ENCODE measurements at regions not wholly inside any gene's neighbourhood (a gene's known extent, or its start where the extent isn't known, plus 50 kb on each side); places are given as distances from the start of the nearest gene placed in this dataset.
A peak's percentile ranks its signal among the peaks of the same experiment; 100 is the strongest.

- Histone ChIP-seq H2BK5ac (ENCODE audit: low read length) (no peak overlapping the region), H3K4ac (ENCODE audit: low read length) (no peak overlapping the region), H4K91ac (ENCODE audit: low read depth, low read length, poor library complexity) (no peak overlapping the region), H3K4me2 (ENCODE audit: insufficient read depth, low read length, poor library complexity, severe bottlenecking) (no peak overlapping the region), H2AK5ac (ENCODE audit: low read depth, low read length) (no peak overlapping the region), H3K9me3 (replicated peaks in 1 of 2; ENCODE audit: control insufficient read depth in 2 of 2, insufficient read depth in 1 of 2, low read depth in 1 of 2, low read length in 2 of 2) (no peaks in the 10 kb centered on the region), H3K14ac (ENCODE audit: low read length) (no peak overlapping the region), H3K23ac (ENCODE audit: low read depth, low read length, poor library complexity) (no peak overlapping the region), H3K9ac (ENCODE audit: low read depth, low read length, poor library complexity) (no peak overlapping the region), H3K4me1 (ENCODE audit: control insufficient read depth in 2 of 2, insufficient read depth in 1 of 2, low read depth in 1 of 2, low read length in 2 of 2) (peaks cover 0 to 4% of the 10 kb centered on the region in 2 donors), H3K27me3 (ENCODE audit: control insufficient read depth in 3 of 3, insufficient read depth in 3 of 3, low read depth in 1 of 3, low read length in 3 of 3) (no peaks in the 10 kb centered on the region), H3K27ac (replicated peaks; ENCODE audit: low read length) (no peak overlapping the region), H3K79me1 (ENCODE audit: low read depth, low read length) (no peaks in the 10 kb centered on the region), H3K4me3 (ENCODE audit: low read length in 2 of 2) (no peak overlapping the region), H2BK12ac (ENCODE audit: low read length) (no peak overlapping the region), H2AFZ (ENCODE audit: low read length) (no peak overlapping the region), H3K36me3 (replicated peaks in 1 of 2; ENCODE audit: control insufficient read depth in 2 of 2, insufficient read depth in 2 of 2, low read length in 2 of 2) (no peaks in the 10 kb centered on the region), H2BK15ac (ENCODE audit: low read length) (no peak overlapping the region), H3K18ac (ENCODE audit: low read length) (no peak overlapping the region), H2BK120ac (ENCODE audit: low read depth, low read length) (no peak overlapping the region), H4K8ac (ENCODE audit: low read depth, low read length) (no peak overlapping the region)
- WGBS, 2 donors (ENCODE audit: extremely low coverage in 2 of 2, insufficient read length in 2 of 2, insufficient replicate concordance in 1 of 2), result no CpG with 5 or more reads among the region's 3 CpGs
- DNase-seq (ENCODE audit: low spot score), result no peak
Observed at GRCh38 chr9:89929315-89929672, 324.5 kb downstream of the GADD45G start.

- H3K27me3 ChIP-seq (ENCODE audit: control insufficient read depth in 3 of 3, insufficient read depth in 3 of 3, low read depth in 1 of 3, low read length in 3 of 3), result no peaks in the 10 kb centered on the region
- H3K18ac ChIP-seq (ENCODE audit: low read length), result no peak overlapping the region
- no peak for DNase-seq (ENCODE audit: low spot score)
- H2BK5ac ChIP-seq (ENCODE audit: low read length), result no peak overlapping the region
- no peak overlapping the region for H3K4me2 ChIP-seq (ENCODE audit: insufficient read depth, low read length, poor library complexity, severe bottlenecking)
- no CpG with 5 or more reads among the region's 9 CpGs for WGBS, 2 donors (ENCODE audit: extremely low coverage in 2 of 2, insufficient read length in 2 of 2, insufficient replicate concordance in 1 of 2)
- no peak overlapping the region for H4K91ac ChIP-seq (ENCODE audit: low read depth, low read length, poor library complexity)
- no peak overlapping the region for H3K9ac ChIP-seq (ENCODE audit: low read depth, low read length, poor library complexity)
- H2BK120ac ChIP-seq (ENCODE audit: low read depth, low read length), result no peak overlapping the region
- H3K4me1 ChIP-seq (ENCODE audit: control insufficient read depth in 2 of 2, insufficient read depth in 1 of 2, low read depth in 1 of 2, low read length in 2 of 2), result peaks cover 0 to 4% of the 10 kb centered on the region in 2 donors
- H3K23ac ChIP-seq (ENCODE audit: low read depth, low read length, poor library complexity), result no peak overlapping the region
- no peaks in the 10 kb centered on the region for H3K79me1 ChIP-seq (ENCODE audit: low read depth, low read length)
- H2BK12ac ChIP-seq (ENCODE audit: low read length), result no peak overlapping the region
- H3K36me3 ChIP-seq (replicated peaks in 1 of 2; ENCODE audit: control insufficient read depth in 2 of 2, insufficient read depth in 2 of 2, low read length in 2 of 2), result no peaks in the 10 kb centered on the region
- H3K4me3 ChIP-seq (ENCODE audit: low read length in 2 of 2), result no peak overlapping the region
- no peak overlapping the region for H2BK15ac ChIP-seq (ENCODE audit: low read length)
- no peak overlapping the region for H3K14ac ChIP-seq (ENCODE audit: low read length)
- H3K4ac ChIP-seq (ENCODE audit: low read length), result no peak overlapping the region
- no peak overlapping the region for H4K8ac ChIP-seq (ENCODE audit: low read depth, low read length)
- H2AK5ac ChIP-seq (ENCODE audit: low read depth, low read length), result no peak overlapping the region
- H3K9me3 ChIP-seq (replicated peaks in 1 of 2; ENCODE audit: control insufficient read depth in 2 of 2, insufficient read depth in 1 of 2, low read depth in 1 of 2, low read length in 2 of 2), result no peaks in the 10 kb centered on the region
- H3K27ac ChIP-seq (replicated peaks; ENCODE audit: low read length), result no peak overlapping the region
- peak overlapping the region; percentile 75 for H2AFZ ChIP-seq (ENCODE audit: low read length)
Observed at GRCh38 chr9:89929673-89930480, 325.1 kb downstream of the GADD45G start.

GRCh38 chr9:89933578-89933977 lies 328.8 kb downstream of the GADD45G start:
- H2BK120ac ChIP-seq (ENCODE audit: low read depth, low read length), result no peak overlapping the region
- peaks cover 2 to 4% of the 10 kb centered on the region in 2 donors for H3K4me1 ChIP-seq (ENCODE audit: control insufficient read depth in 2 of 2, insufficient read depth in 1 of 2, low read depth in 1 of 2, low read length in 2 of 2)
- H2BK12ac ChIP-seq (ENCODE audit: low read length), result no peak overlapping the region
- H4K8ac ChIP-seq (ENCODE audit: low read depth, low read length), result no peak overlapping the region
- WGBS, 2 donors (ENCODE audit: extremely low coverage in 2 of 2, insufficient read length in 2 of 2, insufficient replicate concordance in 1 of 2), result no CpG with 5 or more reads among the region's 4 CpGs
- no peaks in the 10 kb centered on the region for H3K36me3 ChIP-seq (replicated peaks in 1 of 2; ENCODE audit: control insufficient read depth in 2 of 2, insufficient read depth in 2 of 2, low read length in 2 of 2)
- no peak overlapping the region for H2BK5ac ChIP-seq (ENCODE audit: low read length)
- no peak overlapping the region for H3K4me3 ChIP-seq (ENCODE audit: low read length in 2 of 2)
- no peak overlapping the region for H3K9ac ChIP-seq (ENCODE audit: low read depth, low read length, poor library complexity)
- H3K14ac ChIP-seq (ENCODE audit: low read length), result no peak overlapping the region
- H3K79me1 ChIP-seq (ENCODE audit: low read depth, low read length), result no peaks in the 10 kb centered on the region
- H3K23ac ChIP-seq (ENCODE audit: low read depth, low read length, poor library complexity), result no peak overlapping the region
- H3K4me2 ChIP-seq (ENCODE audit: insufficient read depth, low read length, poor library complexity, severe bottlenecking), result no peak overlapping the region
- no peak overlapping the region for H2BK15ac ChIP-seq (ENCODE audit: low read length)
- H3K9me3 ChIP-seq (replicated peaks in 1 of 2; ENCODE audit: control insufficient read depth in 2 of 2, insufficient read depth in 1 of 2, low read depth in 1 of 2, low read length in 2 of 2), result no peaks in the 10 kb centered on the region
- no peak overlapping the region for H3K27ac ChIP-seq (replicated peaks; ENCODE audit: low read length)
- no peak overlapping the region for H4K91ac ChIP-seq (ENCODE audit: low read depth, low read length, poor library complexity)
- H3K4ac ChIP-seq (ENCODE audit: low read length), result no peak overlapping the region
- no peak for DNase-seq (ENCODE audit: low spot score)
- H3K27me3 ChIP-seq (ENCODE audit: control insufficient read depth in 3 of 3, insufficient read depth in 3 of 3, low read depth in 1 of 3, low read length in 3 of 3), result no peaks in the 10 kb centered on the region
- no peak overlapping the region for H3K18ac ChIP-seq (ENCODE audit: low read length)
- no peak overlapping the region for H2AFZ ChIP-seq (ENCODE audit: low read length)
- H2AK5ac ChIP-seq (ENCODE audit: low read depth, low read length), result no peak overlapping the region

GRCh38 chr9:89935115-89935514 lies 330.3 kb downstream of the GADD45G start:
- Histone ChIP-seq H2BK15ac (ENCODE audit: low read length) (no peak overlapping the region), H3K4me2 (ENCODE audit: insufficient read depth, low read length, poor library complexity, severe bottlenecking) (no peak overlapping the region), H2BK120ac (ENCODE audit: low read depth, low read length) (no peak overlapping the region), H3K4ac (ENCODE audit: low read length) (no peak overlapping the region), H3K79me1 (ENCODE audit: low read depth, low read length) (no peaks in the 10 kb centered on the region), H2AK5ac (ENCODE audit: low read depth, low read length) (no peak overlapping the region), H3K9me3 (replicated peaks in 1 of 2; ENCODE audit: control insufficient read depth in 2 of 2, insufficient read depth in 1 of 2, low read depth in 1 of 2, low read length in 2 of 2) (no peaks in the 10 kb centered on the region), H3K18ac (ENCODE audit: low read length) (no peak overlapping the region), H2BK5ac (ENCODE audit: low read length) (no peak overlapping the region), H3K14ac (ENCODE audit: low read length) (no peak overlapping the region), H3K4me1 (ENCODE audit: control insufficient read depth in 2 of 2, insufficient read depth in 1 of 2, low read depth in 1 of 2, low read length in 2 of 2) (peaks cover 2 to 3% of the 10 kb centered on the region in 2 donors), H3K9ac (ENCODE audit: low read depth, low read length, poor library complexity) (no peak overlapping the region), H2BK12ac (ENCODE audit: low read length) (no peak overlapping the region), H3K23ac (ENCODE audit: low read depth, low read length, poor library complexity) (no peak overlapping the region), H3K27me3 (ENCODE audit: control insufficient read depth in 3 of 3, insufficient read depth in 3 of 3, low read depth in 1 of 3, low read length in 3 of 3) (peaks cover 0 to 5% (median 0%) of the 10 kb centered on the region in 3 experiments), H4K91ac (ENCODE audit: low read depth, low read length, poor library complexity) (no peak overlapping the region), H4K8ac (ENCODE audit: low read depth, low read length) (no peak overlapping the region), H2AFZ (ENCODE audit: low read length) (no peak overlapping the region), H3K27ac (replicated peaks; ENCODE audit: low read length) (no peak overlapping the region), H3K4me3 (ENCODE audit: low read length in 2 of 2) (no peak overlapping the region), H3K36me3 (replicated peaks in 1 of 2; ENCODE audit: control insufficient read depth in 2 of 2, insufficient read depth in 2 of 2, low read length in 2 of 2) (no peaks in the 10 kb centered on the region)
- no CpG with 5 or more reads among the region's 6 CpGs for WGBS, 2 donors (ENCODE audit: extremely low coverage in 2 of 2, insufficient read length in 2 of 2, insufficient replicate concordance in 1 of 2)
- no peak for DNase-seq (ENCODE audit: low spot score)

Measured in neuronal stem cell (in vitro differentiated cells).